ENCODE measurements at regions not wholly inside any gene's neighbourhood (a gene's known extent, or its start where the extent isn't known, plus 50 kb on each side); places are given as distances from the start of the nearest gene placed in this dataset.

DNA sequence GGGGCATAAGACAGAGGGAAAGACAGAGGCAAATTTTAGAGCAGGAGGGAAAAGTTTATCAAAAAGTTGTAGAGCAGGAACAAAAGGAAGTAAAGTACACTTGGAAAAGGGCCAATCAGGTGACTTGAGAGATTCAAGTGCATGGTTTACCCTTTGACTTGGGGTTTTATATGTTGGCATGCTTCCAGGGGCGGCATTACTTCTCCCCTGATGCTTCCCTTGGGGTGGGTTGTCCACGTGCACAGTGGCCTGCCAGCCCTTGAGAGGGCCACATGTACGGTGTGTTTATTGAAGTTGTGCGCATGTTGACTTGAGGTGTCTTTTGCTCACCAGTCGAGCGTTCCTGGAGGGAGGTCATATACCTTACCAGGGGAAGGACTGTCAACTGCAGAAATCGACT lies 259.5 kb upstream of the JARID2 start:
- TF ChIP-seq, protein P1, sequence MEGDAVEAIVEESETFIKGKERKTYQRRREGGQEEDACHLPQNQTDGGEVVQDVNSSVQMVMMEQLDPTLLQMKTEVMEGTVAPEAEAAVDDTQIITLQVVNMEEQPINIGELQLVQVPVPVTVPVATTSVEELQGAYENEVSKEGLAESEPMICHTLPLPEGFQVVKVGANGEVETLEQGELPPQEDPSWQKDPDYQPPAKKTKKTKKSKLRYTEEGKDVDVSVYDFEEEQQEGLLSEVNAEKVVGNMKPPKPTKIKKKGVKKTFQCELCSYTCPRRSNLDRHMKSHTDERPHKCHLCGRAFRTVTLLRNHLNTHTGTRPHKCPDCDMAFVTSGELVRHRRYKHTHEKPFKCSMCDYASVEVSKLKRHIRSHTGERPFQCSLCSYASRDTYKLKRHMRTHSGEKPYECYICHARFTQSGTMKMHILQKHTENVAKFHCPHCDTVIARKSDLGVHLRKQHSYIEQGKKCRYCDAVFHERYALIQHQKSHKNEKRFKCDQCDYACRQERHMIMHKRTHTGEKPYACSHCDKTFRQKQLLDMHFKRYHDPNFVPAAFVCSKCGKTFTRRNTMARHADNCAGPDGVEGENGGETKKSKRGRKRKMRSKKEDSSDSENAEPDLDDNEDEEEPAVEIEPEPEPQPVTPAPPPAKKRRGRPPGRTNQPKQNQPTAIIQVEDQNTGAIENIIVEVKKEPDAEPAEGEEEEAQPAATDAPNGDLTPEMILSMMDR (IDR thresholded peaks at IDR 0.05; ENCODE audit: low read depth, low read length): no peak
- H3K4me3 ChIP-seq (ENCODE audit: low read depth, low read length): no peak overlapping the region

- TF ChIP-seq, protein P1 (IDR thresholded peaks at IDR 0.05; ENCODE audit: low read depth, low read length): no peak
- no peak overlapping the region for H3K4me3 ChIP-seq (ENCODE audit: low read depth, low read length)
Measured at GRCh38 chr6:14987490-14987889, 258.4 kb upstream of the JARID2 start.

DNA sequence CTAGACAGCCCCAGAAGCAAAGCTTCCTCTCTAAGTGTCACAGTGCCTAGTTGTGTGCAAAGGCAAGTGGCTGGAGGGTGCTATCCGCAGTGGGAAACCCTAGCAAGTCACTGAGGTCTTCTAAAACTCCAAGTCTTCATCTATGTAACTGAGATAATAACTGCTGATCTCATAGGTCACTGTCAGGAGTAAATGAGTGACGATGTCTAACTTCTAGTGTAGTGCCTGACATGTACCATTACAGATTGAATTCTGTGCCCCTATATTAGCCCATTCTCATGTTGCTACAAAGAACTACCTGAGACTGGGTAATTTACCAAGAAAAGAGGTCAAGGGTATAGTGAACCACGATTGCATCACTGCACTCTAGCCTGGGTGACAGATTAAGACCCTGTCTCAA lies 253.5 kb upstream of the JARID2 start:
- H3K4me3 ChIP-seq (ENCODE audit: low read depth, low read length): no peak overlapping the region
- TF ChIP-seq, protein P1 (IDR thresholded peaks at IDR 0.05; ENCODE audit: low read depth, low read length): no peak

DNA sequence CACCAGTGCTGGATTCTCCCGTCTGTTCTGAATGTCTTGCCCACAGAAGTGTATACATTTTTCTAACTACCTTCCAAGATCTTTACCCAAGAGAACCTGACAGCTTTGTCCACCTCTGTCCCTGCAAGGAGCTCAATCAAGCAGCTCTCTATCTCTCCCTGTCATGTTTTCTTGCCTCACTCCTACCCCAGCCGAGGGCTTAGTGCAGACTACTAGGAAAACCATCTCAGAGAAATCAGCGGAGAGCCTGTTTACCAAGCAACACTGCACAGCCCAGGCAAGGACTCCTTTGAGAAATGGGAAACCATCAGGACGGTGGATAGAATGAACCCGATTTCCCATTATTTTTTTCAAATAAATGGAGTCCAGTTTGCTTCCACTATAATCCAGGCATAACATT lies 250.7 kb upstream of the JARID2 start:
- no peak overlapping the region for H3K4me3 ChIP-seq (ENCODE audit: low read depth, low read length)
- TF ChIP-seq, protein P1 (IDR thresholded peaks at IDR 0.05; ENCODE audit: low read depth, low read length): no peak

DNA sequence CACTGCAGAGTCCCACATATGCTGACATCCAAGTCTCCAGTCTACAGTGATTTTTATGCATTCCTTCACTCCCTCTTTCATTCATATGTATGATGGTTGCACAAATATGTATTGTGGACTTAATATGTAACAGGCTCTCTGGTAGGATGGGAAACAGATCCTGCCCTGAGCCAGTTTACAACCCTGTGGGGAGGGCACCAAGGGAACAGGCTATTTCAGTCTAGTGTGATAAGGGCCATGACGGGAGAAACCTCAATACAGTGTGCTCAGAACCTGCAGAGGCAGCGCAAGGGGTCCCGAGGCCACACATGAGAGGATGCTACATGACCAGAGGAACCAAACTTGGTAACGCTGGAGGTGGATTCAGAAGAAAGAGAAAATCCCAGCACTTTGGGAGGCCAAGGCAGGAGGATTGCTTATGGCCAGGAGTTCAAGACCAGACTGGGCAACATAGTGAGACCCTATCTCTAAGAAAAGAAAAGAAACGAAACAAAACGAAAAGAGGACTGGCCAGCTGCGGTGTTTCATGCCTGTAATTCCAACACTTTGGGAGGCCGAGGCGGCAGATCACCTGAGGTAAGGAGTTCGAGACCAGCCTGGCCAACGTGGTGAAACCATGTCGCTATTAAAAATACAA lies 249.8 kb upstream of the JARID2 start:
- TF ChIP-seq, protein P1 (IDR thresholded peaks at IDR 0.05; ENCODE audit: low read depth, low read length): no peak
- H3K4me3 ChIP-seq (ENCODE audit: low read depth, low read length): no peak overlapping the region

DNA sequence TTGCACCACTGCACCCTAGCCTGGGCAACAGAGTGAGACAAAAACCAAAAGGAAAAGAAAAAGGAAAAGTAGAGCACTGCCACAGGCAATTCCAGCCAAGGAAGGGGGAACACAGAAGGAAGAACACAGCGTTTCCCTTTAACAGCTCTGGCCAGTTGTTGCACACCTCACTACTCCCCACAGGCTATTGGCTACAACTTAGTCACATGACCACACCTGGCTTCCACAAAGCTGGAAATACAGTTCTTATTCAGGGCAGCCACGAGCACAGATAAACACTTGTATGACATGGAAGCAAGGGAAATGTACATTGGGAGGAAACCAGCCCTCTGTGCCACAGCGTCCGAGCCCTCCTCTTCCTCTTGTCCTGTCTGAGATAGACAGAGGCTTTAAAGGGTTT lies 249.0 kb upstream of the JARID2 start:
- H3K4me3 ChIP-seq (ENCODE audit: low read depth, low read length): no peak overlapping the region
- TF ChIP-seq, protein P1 (IDR thresholded peaks at IDR 0.05; ENCODE audit: low read depth, low read length): no peak

DNA sequence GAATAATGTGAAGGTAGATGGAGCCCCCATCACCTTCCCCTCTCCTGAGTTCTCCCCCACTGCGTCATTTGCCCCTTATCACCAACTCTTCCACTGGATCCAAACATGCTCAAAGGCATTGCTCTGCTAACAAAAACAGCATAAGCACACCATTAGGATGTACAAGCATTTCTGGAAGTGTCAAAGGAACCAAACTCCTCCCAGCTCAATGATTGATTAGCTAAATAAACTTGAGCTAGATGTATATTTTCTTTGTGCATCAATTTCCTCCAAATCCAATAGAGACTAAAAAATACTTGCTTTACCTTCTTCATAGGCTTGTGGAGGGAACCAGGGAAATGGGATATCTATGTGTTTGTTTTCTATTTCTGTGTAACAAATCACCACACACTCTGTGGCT lies 248.4 kb upstream of the JARID2 start:
- H3K4me3 ChIP-seq (ENCODE audit: low read depth, low read length): no peak overlapping the region
- TF ChIP-seq, protein P1 (IDR thresholded peaks at IDR 0.05; ENCODE audit: low read depth, low read length): no peak

Data from WI38 (cell line).